DMS 273 treated with DMSO at 0.1 percent for 48 hours (cell line): ENCODE measurements at regions not wholly inside any gene's neighbourhood (a gene's known extent, or its start where the extent isn't known, plus 50 kb on each side); places are given as distances from the start of the nearest gene placed in this dataset.

Source experiments
- DNase-seq: peaks from one replicate; lab custom pipeline; 2025; lab: John Stamatoyannopoulos, UW

- peak; percentile 80 for DNase-seq
These were observed 146.1 kb upstream of the FGGY start for GRCh38 chr1:59150577-59151386.

GRCh38 chr1:59151387-59151761 lies 145.5 kb upstream of the FGGY start:
- DNase-seq = no peak

GRCh38 chr1:59151860-59152259 lies 145.0 kb upstream of the FGGY start:
- DNase-seq = no peak

- DNase-seq = no peak
These were observed 144.4 kb upstream of the FGGY start for GRCh38 chr1:59152511-59152910.

GRCh38 chr1:59154401-59154800 lies 142.5 kb upstream of the FGGY start:
- DNase-seq = no peak

- DNase-seq = no peak
These were observed 141.5 kb upstream of the FGGY start for GRCh38 chr1:59155351-59155750.

GRCh38 chr1:59156051-59156450 lies 140.8 kb upstream of the FGGY start:
- DNase-seq = no peak

GRCh38 chr1:59156526-59157199 lies 140.2 kb upstream of the FGGY start:
- DNase-seq = peak; percentile 80

GRCh38 chr1:59158321-59158720 lies 138.6 kb upstream of the FGGY start:
- no peak for DNase-seq

GRCh38 chr1:59159557-59160203 lies 137.2 kb upstream of the FGGY start:
- DNase-seq = no peak

- no peak for DNase-seq
These were observed 135.8 kb upstream of the FGGY start for GRCh38 chr1:59161136-59161535.

GRCh38 chr1:59162665-59163064 lies 134.2 kb upstream of the FGGY start:
- DNase-seq = no peak

GRCh38 chr1:59163268-59164092 lies 133.4 kb upstream of the FGGY start:
- DNase-seq = peak; percentile 9

- no peak for DNase-seq
These were observed 132.5 kb upstream of the FGGY start for GRCh38 chr1:59164371-59164770.

- DNase-seq = no peak
These were observed 131.5 kb upstream of the FGGY start for GRCh38 chr1:59165353-59165752.

- no peak for DNase-seq
These were observed 127.2 kb upstream of the FGGY start for GRCh38 chr1:59169703-59170102.

GRCh38 chr1:59170659-59171058 lies 126.2 kb upstream of the FGGY start:
- DNase-seq = no peak

- no peak for DNase-seq
These were observed 125.1 kb upstream of the FGGY start for GRCh38 chr1:59171788-59172187.

- no peak for DNase-seq
These were observed 124.2 kb upstream of the FGGY start for GRCh38 chr1:59172693-59173092.

GRCh38 chr1:59173721-59174120 lies 123.2 kb upstream of the FGGY start:
- DNase-seq = no peak

GRCh38 chr1:59176471-59176870 lies 120.4 kb upstream of the FGGY start:
- DNase-seq = no peak

GRCh38 chr1:59177756-59178155 lies 119.1 kb upstream of the FGGY start:
- DNase-seq = no peak
